BLaER1 (cell line): ENCODE measurements at regions not wholly inside any gene's neighbourhood (a gene's known extent, or its start where the extent isn't known, plus 50 kb on each side); places are given as distances from the start of the nearest gene placed in this dataset.

Experiments used
- H3K27ac ChIP-seq: shearing (Covaris generic); formaldehyde crosslinking; 2 replicates; pipeline ENCODE4 v1.8.1; 2022
- H3K27me3 ChIP-seq: shearing (Covaris generic); formaldehyde crosslinking; 2 replicates; pipeline ENCODE4 v1.8.1; 2022
- H3K36me3 ChIP-seq: shearing (Covaris generic); formaldehyde crosslinking; 2 replicates; pipeline ENCODE4 v1.8.1; 2022
- H3K4me1 ChIP-seq: shearing (Covaris generic); formaldehyde crosslinking; 2 replicates; pipeline ENCODE4 v1.8.1; 2022
- H3K4me2 ChIP-seq: shearing (Covaris generic); formaldehyde crosslinking; 2 replicates; pipeline ENCODE4 v1.8.1; 2022
- H3K4me3 ChIP-seq: shearing (Covaris generic); formaldehyde crosslinking; 2 replicates; pipeline ENCODE4 v1.8.1; 2022
- H3K9ac ChIP-seq: shearing (Covaris generic); formaldehyde crosslinking; 2 replicates; pipeline ENCODE4 v1.8.1; 2022
- H3K9me3 ChIP-seq: shearing (Covaris generic); formaldehyde crosslinking; 2 replicates; pipeline ENCODE4 v1.8.1; 2022
- H4K20me1 ChIP-seq: shearing (Covaris generic); formaldehyde crosslinking; 2 replicates; pipeline ENCODE4 v1.8.1; 2022
- Cebpa-rat ChIP-seq: shearing (Covaris generic); IDR thresholded peaks from 2 replicates; pipeline ENCODE4 v1.8.1; 2022

- H3K9ac ChIP-seq = no peak overlapping the region
- H3K9me3 ChIP-seq = no peaks in the 10 kb centered on the region
- TF ChIP-seq Cebpa-rat = no peak
- no peak overlapping the region for H3K4me3 ChIP-seq
- no peaks in the 10 kb centered on the region for H3K4me1 ChIP-seq
- no peak overlapping the region for H3K27ac ChIP-seq
- H3K4me2 ChIP-seq = no peak overlapping the region
- H3K27me3 ChIP-seq = no peaks in the 10 kb centered on the region
- no peaks in the 10 kb centered on the region for H4K20me1 ChIP-seq
- no peaks in the 10 kb centered on the region for H3K36me3 ChIP-seq
Measured at GRCh38 chr10:21246178-21246577, 279.3 kb downstream of the SKIDA1 start.

GRCh38 chr10:21243748-21244257, 281.7 kb downstream of the SKIDA1 start:
- H3K36me3 ChIP-seq = no peaks in the 10 kb centered on the region
- no peak overlapping the region for H3K9ac ChIP-seq
- H3K4me1 ChIP-seq = no peaks in the 10 kb centered on the region
- no peaks in the 10 kb centered on the region for H4K20me1 ChIP-seq
- no peak overlapping the region for H3K4me2 ChIP-seq
- no peak overlapping the region for H3K4me3 ChIP-seq
- no peak overlapping the region for H3K27ac ChIP-seq
- no peaks in the 10 kb centered on the region for H3K27me3 ChIP-seq
- no peaks in the 10 kb centered on the region for H3K9me3 ChIP-seq
- no peak for TF ChIP-seq Cebpa-rat

- no peak overlapping the region for H3K4me3 ChIP-seq
- H3K27me3 ChIP-seq = no peaks in the 10 kb centered on the region
- no peak overlapping the region for H3K9ac ChIP-seq
- no peak overlapping the region for H3K27ac ChIP-seq
- no peaks in the 10 kb centered on the region for H3K4me1 ChIP-seq
- no peak overlapping the region for H3K4me2 ChIP-seq
- no peaks in the 10 kb centered on the region for H4K20me1 ChIP-seq
- no peaks in the 10 kb centered on the region for H3K9me3 ChIP-seq
- no peaks in the 10 kb centered on the region for H3K36me3 ChIP-seq
- TF ChIP-seq Cebpa-rat = no peak
Measured at GRCh38 chr10:21242915-21243314, 282.6 kb downstream of the SKIDA1 start.

- Histone ChIP-seq H3K27me3 (no peaks in the 10 kb centered on the region), H3K27ac (no peak overlapping the region), H3K4me2 (no peak overlapping the region), H3K36me3 (no peaks in the 10 kb centered on the region), H3K9me3 (no peaks in the 10 kb centered on the region), H3K4me3 (no peak overlapping the region), H3K9ac (no peak overlapping the region), H4K20me1 (no peaks in the 10 kb centered on the region), H3K4me1 (no peaks in the 10 kb centered on the region)
- TF ChIP-seq Cebpa-rat = no peak
Measured at GRCh38 chr10:21238717-21239116, 286.8 kb downstream of the SKIDA1 start.

- Histone ChIP-seq H3K27me3 (no peaks in the 10 kb centered on the region), H3K4me1 (no peaks in the 10 kb centered on the region), H3K27ac (no peak overlapping the region), H3K4me3 (no peak overlapping the region), H3K9me3 (no peaks in the 10 kb centered on the region), H3K4me2 (no peak overlapping the region), H3K36me3 (no peaks in the 10 kb centered on the region), H4K20me1 (no peaks in the 10 kb centered on the region), H3K9ac (no peak overlapping the region)
- no peak for TF ChIP-seq Cebpa-rat
Measured at GRCh38 chr10:21238044-21238443, 287.4 kb downstream of the SKIDA1 start.

- Histone ChIP-seq H3K4me3 (no peak overlapping the region), H3K9ac (no peak overlapping the region), H3K36me3 (no peaks in the 10 kb centered on the region), H3K4me2 (no peak overlapping the region), H3K27ac (no peak overlapping the region), H3K9me3 (no peaks in the 10 kb centered on the region), H3K4me1 (no peaks in the 10 kb centered on the region), H4K20me1 (no peaks in the 10 kb centered on the region), H3K27me3 (no peaks in the 10 kb centered on the region)
- TF ChIP-seq Cebpa-rat = no peak
Measured at GRCh38 chr10:21234761-21235160, 290.7 kb downstream of the SKIDA1 start.

GRCh38 chr10:21230219-21230618, 295.3 kb downstream of the SKIDA1 start:
- Histone ChIP-seq H3K9ac (no peak overlapping the region), H3K4me1 (no peaks in the 10 kb centered on the region)
- no peak for TF ChIP-seq Cebpa-rat

GRCh38 chr10:21217748-21218367, 307.6 kb downstream of the SKIDA1 start:
- Histone ChIP-seq H3K4me2 (no peak overlapping the region), H3K36me3 (no peaks in the 10 kb centered on the region), H3K27ac (no peak overlapping the region), H4K20me1 (no peaks in the 10 kb centered on the region), H3K9me3 (no peaks in the 10 kb centered on the region), H3K27me3 (no peaks in the 10 kb centered on the region), H3K4me1 (no peaks in the 10 kb centered on the region), H3K4me3 (no peak overlapping the region), H3K9ac (no peak overlapping the region)
- no peak for TF ChIP-seq Cebpa-rat

More at GRCh38 chr10:21230219-21230618, 295.3 kb downstream of the SKIDA1 start:
- Histone ChIP-seq H4K20me1 (no peaks in the 10 kb centered on the region), H3K27ac (no peak overlapping the region), H3K36me3 (no peaks in the 10 kb centered on the region), H3K4me3 (no peak overlapping the region), H3K27me3 (no peaks in the 10 kb centered on the region), H3K9me3 (no peaks in the 10 kb centered on the region), H3K4me2 (no peak overlapping the region)

GRCh38 chr10:21217107-21217506, 308.4 kb downstream of the SKIDA1 start:
- Histone ChIP-seq H3K4me2 (no peak overlapping the region), H3K9me3 (no peaks in the 10 kb centered on the region), H3K27me3 (no peaks in the 10 kb centered on the region), H3K36me3 (no peaks in the 10 kb centered on the region), H3K4me1 (no peaks in the 10 kb centered on the region), H4K20me1 (no peaks in the 10 kb centered on the region), H3K27ac (no peak overlapping the region), H3K4me3 (no peak overlapping the region), H3K9ac (no peak overlapping the region)
- no peak for TF ChIP-seq Cebpa-rat

GRCh38 chr10:21214329-21214728, 311.2 kb downstream of the SKIDA1 start:
- no peak overlapping the region for H3K9ac ChIP-seq
- no peak overlapping the region for H3K4me3 ChIP-seq
- no peaks in the 10 kb centered on the region for H3K36me3 ChIP-seq
- no peak for TF ChIP-seq Cebpa-rat
- H3K4me1 ChIP-seq = no peaks in the 10 kb centered on the region
- H4K20me1 ChIP-seq = no peaks in the 10 kb centered on the region
- H3K4me2 ChIP-seq = no peak overlapping the region
- H3K9me3 ChIP-seq = no peaks in the 10 kb centered on the region
- H3K27ac ChIP-seq = no peak overlapping the region
- no peaks in the 10 kb centered on the region for H3K27me3 ChIP-seq

- Histone ChIP-seq H3K36me3 (no peaks in the 10 kb centered on the region), H3K4me1 (no peaks in the 10 kb centered on the region), H3K4me2 (no peak overlapping the region), H3K4me3 (no peak overlapping the region), H3K9ac (no peak overlapping the region), H3K9me3 (no peaks in the 10 kb centered on the region), H3K27me3 (no peaks in the 10 kb centered on the region), H4K20me1 (no peaks in the 10 kb centered on the region), H3K27ac (no peak overlapping the region)
- no peak for TF ChIP-seq Cebpa-rat
Measured at GRCh38 chr10:21213381-21213780, 312.1 kb downstream of the SKIDA1 start.
